ENCODE measurements at regions not wholly inside any gene's neighbourhood (a gene's known extent, or its start where the extent isn't known, plus 50 kb on each side); places are given as distances from the start of the nearest gene placed in this dataset.

DNA sequence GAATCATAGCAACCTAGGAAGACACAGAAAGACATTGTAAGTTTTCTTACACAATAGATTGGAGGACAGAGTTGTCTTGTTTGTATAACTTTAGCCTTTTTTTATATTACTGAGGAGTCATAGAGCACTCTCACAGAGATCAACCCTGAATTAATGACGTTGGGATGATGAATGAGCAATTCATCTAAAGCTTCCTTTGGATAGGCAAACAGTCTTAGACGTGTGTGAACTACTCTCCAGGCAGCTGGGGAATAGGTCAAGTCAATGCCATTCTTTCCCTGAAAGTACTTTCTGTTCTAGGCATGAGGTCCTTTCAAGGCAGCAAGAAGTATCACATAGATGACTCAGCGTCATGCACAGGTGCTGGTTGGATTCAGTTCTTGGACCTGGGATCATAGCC is 369.1 kb upstream of the NOVA1 start:
- Histone ChIP-seq H3K4me1 (no peaks in the 10 kb centered on the region), H3K36me3 (no peaks in the 10 kb centered on the region), H3K9me3 (no peaks in the 10 kb centered on the region), H3K4me3 (ENCODE audit: low read depth, low read length) (no peak overlapping the region), H3K27me3 (no peaks in the 10 kb centered on the region)
- TF ChIP-seq, protein P1, sequence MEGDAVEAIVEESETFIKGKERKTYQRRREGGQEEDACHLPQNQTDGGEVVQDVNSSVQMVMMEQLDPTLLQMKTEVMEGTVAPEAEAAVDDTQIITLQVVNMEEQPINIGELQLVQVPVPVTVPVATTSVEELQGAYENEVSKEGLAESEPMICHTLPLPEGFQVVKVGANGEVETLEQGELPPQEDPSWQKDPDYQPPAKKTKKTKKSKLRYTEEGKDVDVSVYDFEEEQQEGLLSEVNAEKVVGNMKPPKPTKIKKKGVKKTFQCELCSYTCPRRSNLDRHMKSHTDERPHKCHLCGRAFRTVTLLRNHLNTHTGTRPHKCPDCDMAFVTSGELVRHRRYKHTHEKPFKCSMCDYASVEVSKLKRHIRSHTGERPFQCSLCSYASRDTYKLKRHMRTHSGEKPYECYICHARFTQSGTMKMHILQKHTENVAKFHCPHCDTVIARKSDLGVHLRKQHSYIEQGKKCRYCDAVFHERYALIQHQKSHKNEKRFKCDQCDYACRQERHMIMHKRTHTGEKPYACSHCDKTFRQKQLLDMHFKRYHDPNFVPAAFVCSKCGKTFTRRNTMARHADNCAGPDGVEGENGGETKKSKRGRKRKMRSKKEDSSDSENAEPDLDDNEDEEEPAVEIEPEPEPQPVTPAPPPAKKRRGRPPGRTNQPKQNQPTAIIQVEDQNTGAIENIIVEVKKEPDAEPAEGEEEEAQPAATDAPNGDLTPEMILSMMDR (IDR thresholded peaks at IDR 0.05; ENCODE audit: low read depth, low read length): no peak
- no peak for DNase-seq

DNA sequence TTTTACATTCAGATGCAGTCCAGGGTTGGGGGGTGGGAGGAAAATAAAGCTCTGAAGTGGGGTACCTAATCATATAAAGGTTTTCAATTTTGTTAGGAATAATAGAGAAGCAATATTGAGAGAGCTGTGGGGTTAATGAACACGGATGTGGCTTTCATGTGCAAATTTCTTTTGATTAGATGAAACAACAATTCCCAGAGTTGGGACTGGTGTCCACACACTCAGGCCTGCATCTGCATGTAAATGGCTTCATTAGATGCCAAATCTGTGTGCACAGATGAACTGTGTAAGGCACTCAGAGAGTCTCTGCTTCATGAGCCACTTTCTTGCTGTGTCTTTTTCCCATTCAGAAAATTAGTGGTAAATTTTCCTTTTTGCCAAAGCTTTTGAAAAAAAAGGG is 377.1 kb upstream of the NOVA1 start:
- H3K4me3 ChIP-seq (ENCODE audit: low read depth, low read length): no peak overlapping the region
- no peaks in the 10 kb centered on the region for H3K4me1 ChIP-seq
- no peaks in the 10 kb centered on the region for H3K36me3 ChIP-seq
- DNase-seq: no peak
- no peaks in the 10 kb centered on the region for H3K9me3 ChIP-seq
- TF ChIP-seq, protein P1 (IDR thresholded peaks at IDR 0.05; ENCODE audit: low read depth, low read length): no peak
- no peaks in the 10 kb centered on the region for H3K27me3 ChIP-seq

DNA sequence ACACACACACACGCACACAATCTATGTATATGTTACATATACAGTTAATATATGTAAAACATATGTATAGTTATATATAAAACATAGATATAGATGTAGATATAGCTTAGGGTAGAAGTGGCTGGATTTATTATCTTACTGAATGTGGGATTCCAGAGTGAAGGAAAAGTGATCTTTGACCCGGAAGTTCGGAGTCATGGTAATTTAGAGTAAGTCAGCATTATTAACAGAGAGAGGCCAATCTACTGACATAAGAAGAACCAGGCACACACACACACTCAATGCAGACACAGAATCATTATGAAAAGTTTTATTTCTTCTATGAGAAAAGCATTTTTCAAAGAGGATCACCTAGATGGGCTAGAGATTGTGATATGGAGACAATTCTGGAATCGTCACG is 384.2 kb upstream of the NOVA1 start:
- DNase-seq: no peak
- TF ChIP-seq, protein P1 (IDR thresholded peaks at IDR 0.05; ENCODE audit: low read depth, low read length): no peak
- Histone ChIP-seq H3K4me3 (ENCODE audit: low read depth, low read length) (no peak overlapping the region), H3K9me3 (no peaks in the 10 kb centered on the region), H3K27me3 (no peaks in the 10 kb centered on the region), H3K36me3 (no peaks in the 10 kb centered on the region), H3K4me1 (no peaks in the 10 kb centered on the region)

DNA sequence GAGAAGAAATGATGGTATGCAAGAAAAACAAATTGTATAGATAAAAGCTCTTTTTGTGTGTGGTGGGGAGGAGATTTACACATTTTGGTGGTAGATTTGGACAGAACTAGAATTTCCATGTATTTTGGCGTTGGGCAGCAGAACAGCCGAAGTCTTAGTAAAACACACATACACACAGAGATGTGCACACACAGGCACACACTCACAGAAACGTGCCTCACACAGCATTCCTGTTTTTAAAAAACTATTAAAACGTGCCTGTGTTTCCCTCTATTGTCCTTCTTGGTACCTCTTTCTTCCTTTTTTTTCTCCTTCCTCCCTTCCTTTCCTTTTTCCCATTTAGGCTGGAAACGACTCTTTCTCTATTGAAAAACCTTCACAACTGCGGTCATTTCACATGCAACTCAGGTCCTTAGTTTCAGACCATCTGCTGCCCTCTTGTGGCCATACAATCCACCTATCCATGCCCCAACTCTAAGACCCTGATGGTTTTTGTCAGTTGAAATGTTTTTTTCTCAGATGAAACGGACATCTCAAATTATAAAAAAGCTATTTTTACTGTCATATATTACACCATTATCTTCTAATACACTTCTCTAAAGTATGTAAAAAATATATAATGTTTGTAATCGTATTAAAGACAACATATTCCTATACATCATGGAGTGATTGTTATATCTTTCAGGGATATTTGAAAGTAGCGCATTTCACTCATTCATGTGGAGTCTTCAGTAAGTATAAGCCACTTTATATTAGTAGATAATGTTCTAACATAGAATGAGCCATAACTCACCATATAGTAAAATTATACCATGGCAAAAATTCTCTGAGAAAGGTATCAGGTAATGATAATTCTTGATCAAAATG is 386.7 kb upstream of the NOVA1 start:
- H3K9me3 ChIP-seq: no peaks in the 10 kb centered on the region
- TF ChIP-seq, protein P1 (IDR thresholded peaks at IDR 0.05; ENCODE audit: low read depth, low read length): peak; percentile 84
- H3K4me1 ChIP-seq: no peaks in the 10 kb centered on the region
- no peaks in the 10 kb centered on the region for H3K27me3 ChIP-seq
- no peak overlapping the region for H3K4me3 ChIP-seq (ENCODE audit: low read depth, low read length)
- no peaks in the 10 kb centered on the region for H3K36me3 ChIP-seq
- DNase-seq: peak; percentile 67

DNA sequence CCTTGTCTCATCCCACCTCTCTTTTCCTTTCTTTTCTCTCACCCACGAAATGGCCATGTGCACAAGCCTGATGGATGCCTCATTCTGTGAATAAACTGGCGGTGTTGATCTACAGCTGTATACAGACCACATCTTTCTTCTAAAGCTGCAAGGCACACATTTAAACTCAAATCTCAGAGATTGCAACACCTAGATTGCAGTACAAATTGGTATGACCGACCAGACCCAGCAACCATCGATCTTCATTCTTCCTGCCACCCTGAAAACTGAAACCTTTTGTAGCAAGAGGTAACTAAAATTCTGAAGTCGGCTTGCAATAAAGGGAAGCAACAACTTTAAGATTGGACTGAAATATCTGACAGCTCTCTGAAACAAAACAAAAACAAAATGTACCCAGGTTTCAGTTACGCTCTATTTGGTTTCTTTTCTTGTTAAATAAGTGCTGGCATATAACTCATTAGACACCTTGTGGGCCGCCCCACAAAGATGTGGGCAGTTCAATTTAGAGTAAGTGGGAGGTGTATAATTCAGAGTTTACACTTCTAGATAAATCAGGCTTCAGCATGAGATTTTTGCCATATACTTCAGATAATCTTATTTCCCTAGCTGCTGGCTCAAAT is 390.0 kb upstream of the NOVA1 start:
- Histone ChIP-seq H3K27me3 (no peaks in the 10 kb centered on the region), H3K9me3 (no peaks in the 10 kb centered on the region)
- TF ChIP-seq, protein P1 (IDR thresholded peaks at IDR 0.05; ENCODE audit: low read depth, low read length): no peak

DNA sequence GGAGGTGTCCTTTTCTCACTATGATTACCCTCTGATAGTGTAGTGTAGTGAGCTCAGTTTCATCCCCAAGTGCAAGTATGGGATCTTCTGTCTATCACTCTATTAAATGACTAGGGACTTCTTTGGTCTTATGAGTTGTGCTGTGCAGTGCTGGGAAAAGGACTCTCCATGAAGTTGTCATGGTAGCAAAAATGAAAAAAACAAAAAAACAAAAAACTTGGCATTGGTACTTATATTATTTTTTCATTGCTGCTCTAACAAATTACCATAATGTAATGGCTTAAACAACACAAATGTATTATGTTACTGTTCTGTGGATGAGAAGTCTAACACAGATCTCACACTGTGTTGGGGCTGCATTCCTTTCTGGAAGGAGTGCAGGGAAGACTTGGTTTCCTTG is 393.1 kb upstream of the NOVA1 start:
- TF ChIP-seq, protein P1 (IDR thresholded peaks at IDR 0.05; ENCODE audit: low read depth, low read length): no peak
- Histone ChIP-seq H3K36me3 (no peaks in the 10 kb centered on the region), H3K4me1 (no peaks in the 10 kb centered on the region), H3K27me3 (no peaks in the 10 kb centered on the region), H3K9me3 (no peaks in the 10 kb centered on the region), H3K4me3 (ENCODE audit: low read depth, low read length) (no peak overlapping the region)
- no peak for DNase-seq

More for the DNA sequence above, 390.0 kb upstream of the NOVA1 start:
- H3K36me3 ChIP-seq: no peaks in the 10 kb centered on the region
- DNase-seq: no peak
- no peak overlapping the region for H3K4me3 ChIP-seq (ENCODE audit: low read depth, low read length)
- H3K4me1 ChIP-seq: no peaks in the 10 kb centered on the region
